Bronchial epithelial cell (primary cell): ENCODE measurements at regions not wholly inside any gene's neighbourhood (a gene's known extent, or its start where the extent isn't known, plus 50 kb on each side); places are given as distances from the start of the nearest gene placed in this dataset.

ENCODE experiments used
- DNase-seq: peaks from one replicate; pipeline ENCODE4 v3.0.0-alpha.2; 2010; ENCODE audit warnings: low read depth
- FAIRE-seq: peaks from 2 replicates; lab custom pipeline; 2011; peaks lifted over from hg19 to GRCh38; lab: Jason Lieb, UNC
- H3K27me3 ChIP-seq: 2 replicates; pipeline ENCODE4 v1.5.1; 2011; ENCODE audit warnings: low read length; ENCODE audit not compliant: control insufficient read depth, insufficient read depth
- H3K36me3 ChIP-seq: 2 replicates; pipeline ENCODE4 v1.5.1; 2011; ENCODE audit warnings: low read length; ENCODE audit not compliant: control insufficient read depth, insufficient read depth
- H3K4me3 ChIP-seq: 2 replicates; pipeline ENCODE4 v1.5.1; 2011; ENCODE audit warnings: mild to moderate bottlenecking, low read depth, low read length, control low read depth
- TF ChIP-seq, protein P1 (sequence below): IDR thresholded peaks from 2 replicates; pipeline ENCODE4 v1.5.1; 2011; ENCODE audit warnings: mild to moderate bottlenecking, moderate library complexity, low read length, control low read depth, inconsistent platforms; ENCODE audit not compliant: insufficient read depth, severe bottlenecking

DNA sequence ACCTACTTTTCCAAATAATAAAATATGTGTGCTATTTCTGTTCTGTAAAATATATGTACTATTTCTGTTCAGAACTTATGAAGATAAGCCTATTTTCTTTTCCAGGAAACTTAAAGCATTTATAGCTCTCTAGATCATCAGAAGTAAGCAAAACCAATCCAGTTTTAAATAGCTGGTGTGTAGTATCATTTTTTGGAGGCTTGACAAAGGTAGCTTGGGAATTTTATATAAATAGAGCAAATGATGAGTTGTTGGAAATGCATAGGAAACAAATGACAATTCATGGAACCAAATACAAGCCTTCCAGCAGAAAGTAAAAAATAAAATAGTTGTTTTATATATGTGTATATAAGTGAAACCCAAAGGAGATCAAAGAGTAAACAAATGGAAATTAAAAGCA lies 1038.1 kb upstream of the ARRDC3 start:
- Histone ChIP-seq H3K36me3 (no peaks in the 10 kb centered on the region), H3K4me3 (no peak overlapping the region), H3K27me3 (no peaks in the 10 kb centered on the region)
- DNase-seq, result no peak
- FAIRE-seq, result no peak
- TF ChIP-seq, protein P1, sequence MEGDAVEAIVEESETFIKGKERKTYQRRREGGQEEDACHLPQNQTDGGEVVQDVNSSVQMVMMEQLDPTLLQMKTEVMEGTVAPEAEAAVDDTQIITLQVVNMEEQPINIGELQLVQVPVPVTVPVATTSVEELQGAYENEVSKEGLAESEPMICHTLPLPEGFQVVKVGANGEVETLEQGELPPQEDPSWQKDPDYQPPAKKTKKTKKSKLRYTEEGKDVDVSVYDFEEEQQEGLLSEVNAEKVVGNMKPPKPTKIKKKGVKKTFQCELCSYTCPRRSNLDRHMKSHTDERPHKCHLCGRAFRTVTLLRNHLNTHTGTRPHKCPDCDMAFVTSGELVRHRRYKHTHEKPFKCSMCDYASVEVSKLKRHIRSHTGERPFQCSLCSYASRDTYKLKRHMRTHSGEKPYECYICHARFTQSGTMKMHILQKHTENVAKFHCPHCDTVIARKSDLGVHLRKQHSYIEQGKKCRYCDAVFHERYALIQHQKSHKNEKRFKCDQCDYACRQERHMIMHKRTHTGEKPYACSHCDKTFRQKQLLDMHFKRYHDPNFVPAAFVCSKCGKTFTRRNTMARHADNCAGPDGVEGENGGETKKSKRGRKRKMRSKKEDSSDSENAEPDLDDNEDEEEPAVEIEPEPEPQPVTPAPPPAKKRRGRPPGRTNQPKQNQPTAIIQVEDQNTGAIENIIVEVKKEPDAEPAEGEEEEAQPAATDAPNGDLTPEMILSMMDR, result no peak

DNA sequence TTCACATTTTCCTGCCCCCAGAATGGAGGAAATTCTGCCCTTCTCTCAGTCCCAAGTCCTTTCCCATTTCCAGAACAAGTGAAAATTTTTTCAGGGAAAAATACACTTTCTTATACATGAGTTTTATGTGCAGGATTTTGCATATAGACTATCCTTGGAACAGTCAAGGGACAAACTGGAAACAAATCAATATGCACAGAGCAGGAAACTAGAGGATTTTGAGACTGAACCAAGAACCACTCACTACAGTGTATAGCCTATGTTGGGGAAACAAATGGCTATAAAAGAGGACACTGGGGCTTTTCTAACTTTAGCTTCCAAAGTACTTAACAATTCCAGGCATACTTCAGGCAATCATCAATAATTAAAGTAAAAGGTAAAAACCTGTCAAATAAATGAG lies 1036.1 kb upstream of the ARRDC3 start:
- Histone ChIP-seq H3K27me3 (no peaks in the 10 kb centered on the region), H3K4me3 (no peak overlapping the region), H3K36me3 (no peaks in the 10 kb centered on the region)
- TF ChIP-seq, protein P1, result no peak
- no peak for FAIRE-seq
- DNase-seq, result no peak

DNA sequence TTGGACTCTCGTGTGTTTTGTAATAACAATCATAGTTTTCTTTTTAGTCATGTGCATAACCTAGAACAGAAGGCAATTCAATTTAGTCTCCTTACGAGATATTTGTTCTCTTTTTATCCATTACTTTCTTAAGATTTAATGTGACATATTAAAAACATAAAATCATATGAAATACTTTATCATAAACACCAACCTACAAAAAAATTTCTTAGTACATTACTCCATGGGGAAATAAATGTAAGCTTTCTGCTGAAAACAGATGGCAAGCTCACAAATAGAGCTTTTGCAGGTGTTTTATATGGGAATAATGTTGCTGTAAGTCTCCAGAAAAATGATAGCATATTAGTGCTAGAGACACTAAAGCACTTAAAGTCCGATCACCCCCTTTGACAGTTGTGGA lies 1035.2 kb upstream of the ARRDC3 start:
- FAIRE-seq (no peak), DNase-seq (no peak)
- TF ChIP-seq, protein P1, result no peak

DNA sequence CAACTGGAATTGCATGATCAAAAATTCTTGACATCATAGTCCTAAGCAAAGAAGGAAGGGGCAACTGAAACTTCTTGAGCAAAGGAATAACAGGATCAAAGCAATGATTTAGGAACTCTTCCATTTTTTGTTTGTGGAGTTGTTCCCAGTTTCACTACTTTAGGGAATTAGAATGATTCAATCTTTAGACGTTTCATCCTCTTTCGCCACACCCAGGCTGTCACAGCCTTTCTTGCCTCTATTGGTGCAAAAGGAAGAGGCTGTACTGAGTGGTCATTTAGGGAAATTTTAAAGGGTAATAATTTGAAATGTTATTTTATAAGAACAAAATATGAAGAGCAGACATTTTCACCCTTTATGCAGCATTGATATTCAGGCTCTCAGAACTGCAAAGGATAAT lies 1026.0 kb upstream of the ARRDC3 start:
- no peaks in the 10 kb centered on the region for H3K27me3 ChIP-seq
- H3K36me3 ChIP-seq, result no peaks in the 10 kb centered on the region
- no peak overlapping the region for H3K4me3 ChIP-seq
- TF ChIP-seq, protein P1, result no peak
- DNase-seq (peak; percentile 5), FAIRE-seq (no peak)

More for the DNA sequence above, 1035.2 kb upstream of the ARRDC3 start:
- no peaks in the 10 kb centered on the region for H3K27me3 ChIP-seq
- H3K4me3 ChIP-seq, result no peak overlapping the region
- no peaks in the 10 kb centered on the region for H3K36me3 ChIP-seq

DNA sequence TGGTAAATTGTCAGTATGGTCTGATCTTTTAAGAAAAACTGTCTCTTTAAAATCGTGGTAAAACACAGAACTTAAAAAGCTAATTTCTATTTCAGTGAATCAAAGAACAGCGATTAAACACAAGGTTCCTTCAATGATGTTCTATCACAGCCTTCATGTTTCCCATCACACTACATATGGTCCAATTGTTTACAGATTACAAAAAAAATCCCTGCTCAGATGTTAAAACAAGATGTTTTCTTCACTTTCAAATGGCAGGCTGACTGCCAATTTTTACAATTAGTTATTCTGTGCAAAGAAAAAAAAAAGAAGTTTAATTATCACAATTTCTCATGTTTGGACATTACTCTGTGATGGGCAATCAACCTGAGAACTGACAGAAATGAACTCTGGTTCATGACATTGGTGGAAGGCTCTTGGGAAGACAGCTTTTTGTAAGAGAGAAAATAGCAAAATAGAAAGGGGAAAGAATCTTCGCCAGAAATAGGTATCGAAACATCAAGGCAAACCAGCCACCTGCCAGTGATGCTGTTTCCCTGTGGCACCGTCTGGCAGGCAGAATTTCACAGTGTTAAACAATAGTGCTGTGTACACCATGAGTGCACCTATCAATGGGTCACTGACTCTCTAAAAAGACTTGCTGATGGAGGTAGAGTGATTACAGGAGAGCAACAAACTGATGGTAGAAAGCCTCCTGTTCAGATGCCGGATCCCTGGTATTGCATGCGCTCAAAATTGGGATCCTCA lies 1020.0 kb upstream of the ARRDC3 start:
- TF ChIP-seq, protein P1, result no peak
- Histone ChIP-seq H3K4me3 (no peak overlapping the region), H3K27me3 (no peaks in the 10 kb centered on the region), H3K36me3 (no peaks in the 10 kb centered on the region)
- FAIRE-seq, result no peak
- DNase-seq, result no peak

DNA sequence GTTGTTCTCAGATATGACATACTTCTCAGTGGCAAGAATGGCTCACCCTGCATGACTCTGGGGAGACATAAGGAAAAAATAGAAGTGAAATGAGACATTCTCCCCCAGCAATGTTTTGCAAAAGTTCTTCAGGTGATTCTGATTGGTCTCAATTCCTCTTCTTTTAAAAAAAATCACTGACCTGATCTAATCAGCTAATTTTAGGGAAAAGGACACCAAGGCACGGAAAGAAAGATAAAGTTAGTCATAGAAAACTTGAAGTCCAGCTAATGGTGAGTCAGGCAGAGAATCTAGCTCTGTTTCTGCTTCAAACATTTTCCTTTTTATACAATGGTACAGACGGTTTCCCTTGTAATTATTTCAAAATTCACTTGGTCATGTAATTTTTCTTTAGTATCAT lies 1018.9 kb upstream of the ARRDC3 start:
- DNase-seq (peak; percentile 23), FAIRE-seq (no peak)
- Histone ChIP-seq H3K27me3 (no peaks in the 10 kb centered on the region), H3K36me3 (no peaks in the 10 kb centered on the region), H3K4me3 (no peak overlapping the region)
- TF ChIP-seq, protein P1, result no peak
